ENCODE measurements at regions not wholly inside any gene's neighbourhood (a gene's known extent, or its start where the extent isn't known, plus 50 kb on each side); places are given as distances from the start of the nearest gene placed in this dataset.
"Not testable (repeated sequence)": the region's sequence is repeated elsewhere in the genome, so short reads cannot be mapped to it uniquely, and the experiment has no call there.

GRCh38 chr4:22599929-22600432 lies 84.1 kb upstream of the ADGRA3 start:
- not testable (repeated sequence) for TF ChIP-seq CTCF (conservative IDR thresholded peaks at IDR 0.05; ENCODE audit: low read depth, low read length); EZH2phosphoT487 (IDR thresholded peaks at IDR 0.05; ENCODE audit: borderline replicate concordance, low read length); EZH2 (IDR thresholded peaks at IDR 0.05; ENCODE audit: low read length, unreplicated experiment)

All from PC-3 (cell line).